PC-3 (cell line): ENCODE measurements at regions not wholly inside any gene's neighbourhood (a gene's known extent, or its start where the extent isn't known, plus 50 kb on each side); places are given as distances from the start of the nearest gene placed in this dataset.

ENCODE experiments used
- CTCF ChIP-seq: fragments of 300-600 bp; sonication (generic); conservative IDR thresholded peaks from 2 replicates; pipeline ENCODE4 v1.5.1; 2017; ENCODE audit warnings: antibody characterized with exemption, low read depth, mild to moderate bottlenecking, low read length
- EZH2 ChIP-seq: fragments of 300-600 bp; sonication (generic); IDR thresholded peaks from one replicate; pipeline ENCODE4 v1.6.1; 2017; ENCODE audit warnings: antibody characterized with exemption, mild to moderate bottlenecking, low read length; ENCODE audit not compliant: unreplicated experiment

- TF ChIP-seq CTCF: no peak
- TF ChIP-seq EZH2: no peak
Observed at GRCh38 chr1:101728029-101728428, 268.7 kb downstream of the OLFM3 start.
